ENCODE measurements at regions not wholly inside any gene's neighbourhood (a gene's known extent, or its start where the extent isn't known, plus 50 kb on each side); places are given as distances from the start of the nearest gene placed in this dataset.
"Not testable (repeated sequence)": the region's sequence is repeated elsewhere in the genome, so short reads cannot be mapped to it uniquely, and the experiment has no call there.

- H3K79me1 ChIP-seq (ENCODE audit: low read depth, low read length); H3K36me3 ChIP-seq (ENCODE audit: control insufficient read depth in 2 of 4, insufficient read depth in 4 of 4, low read length in 3 of 4); H3K14ac ChIP-seq (ENCODE audit: insufficient read length); H3K18ac ChIP-seq (ENCODE audit: extremely low read depth, low read length); H3K4me1 ChIP-seq (replicated peaks in 1 of 4; ENCODE audit: control insufficient read depth in 3 of 4, insufficient read depth in 4 of 4, low read length in 3 of 4); H4K20me1 ChIP-seq (replicated peaks in 1 of 2; ENCODE audit: control insufficient read depth in 1 of 2, insufficient read depth in 2 of 2, low read length in 2 of 2); DNase-seq (ENCODE audit: low read depth in 1 of 2, low spot score in 2 of 2); H3K9ac ChIP-seq (replicated peaks in 1 of 4; ENCODE audit: extremely low read depth in 1 of 4, low read depth in 3 of 4, low read length in 3 of 4); POLR2A ChIA-PET (ENCODE audit: partially characterized antibody); H3K23ac ChIP-seq (ENCODE audit: insufficient read length); H4K5ac ChIP-seq (ENCODE audit: insufficient read length, low read depth, low read length); H2AFZ ChIP-seq (ENCODE audit: low read length); H4K8ac ChIP-seq (ENCODE audit: extremely low read depth, insufficient read depth, low read length); H2BK20ac ChIP-seq (ENCODE audit: low read length); H3K79me2 ChIP-seq (ENCODE audit: control insufficient read depth in 1 of 2, insufficient read depth in 2 of 2, low read length in 2 of 2); H3K4me3 ChIP-seq (ENCODE audit: extremely low read depth in 1 of 4, insufficient read depth in 2 of 4, low read depth in 3 of 4, low read length in 4 of 4); H3K4me2 ChIP-seq (ENCODE audit: insufficient read depth in 1 of 2, low read depth in 2 of 2, low read length in 2 of 2); H2BK5ac ChIP-seq (ENCODE audit: low read depth, low read length); H3K56ac ChIP-seq (replicated peaks; ENCODE audit: insufficient read length, low read depth, low read length); H3K27ac ChIP-seq (ENCODE audit: low read depth, low read length); H4K91ac ChIP-seq (replicated peaks; ENCODE audit: insufficient read length, low read length); H3K27me3 ChIP-seq (replicated peaks in 1 of 4; ENCODE audit: control insufficient read depth in 3 of 4, extremely low read depth in 1 of 4, insufficient read depth in 3 of 4, low read length in 3 of 4); H2BK120ac ChIP-seq (replicated peaks; ENCODE audit: low read depth, low read length); H3K23me2 ChIP-seq (ENCODE audit: low read depth, low read length); FAIRE-seq; H2AK5ac ChIP-seq (ENCODE audit: low read depth, low read length); H2BK12ac ChIP-seq (ENCODE audit: low read depth, low read length); H3K4ac ChIP-seq (replicated peaks; ENCODE audit: insufficient read length, low read depth, low read length); H2BK15ac ChIP-seq (ENCODE audit: low read length): not testable (repeated sequence)
- H3K9me3 ChIP-seq (ENCODE audit: insufficient read depth in 2 of 2, low read depth in 1 of 2, low read length in 1 of 2): peaks cover 63 to 81% of the 10 kb centered on the region in 2 experiments
- WGBS, 2 experiments (ENCODE audit: extremely low coverage in 1 of 2, insufficient coverage in 1 of 2, insufficient read length in 1 of 2, insufficient replicate concordance in 2 of 2, low coverage in 1 of 2, low lambda C conversion rate in 2 of 2, missing lambda C conversion rate in 1 of 2): 79% methylated on average over 13 of the region's 13 CpGs; no CpG with 5 or more reads in 1 of the 2 experiments
- CTCF ChIA-PET (ENCODE audit: partially characterized antibody): interaction anchor here (0.6 to 1.2 kb wide), 2 partner anchors 51 to 117 kb away, joined by 3 read pairs; no protein-coding TSS in a partner anchor
Observed at GRCh38 chr14:106373653-106374110, 847.3 kb downstream of the TMEM121 start.

All from H1 (cell line).